B cell (primary cell): ENCODE measurements at regions not wholly inside any gene's neighbourhood (a gene's known extent, or its start where the extent isn't known, plus 50 kb on each side); places are given as distances from the start of the nearest gene placed in this dataset.

Source experiments
- ATAC-seq: fragments of 200-7000 bp; cut with Tn5 transposase; one replicate; pipeline ENCODE4 v1.10.0; 2021; ENCODE audit warnings: low read depth, mild to moderate bottlenecking, moderate number of reproducible peaks, moderate library complexity
- CTCF ChIA-PET: fragments of 350-600 bp; sonication (Branson Sonifier 250); formaldehyde crosslinking; loops from one replicate; lab custom pipeline; 2021; ENCODE audit warnings: antibody characterized with exemption, inconsistent platforms; lab: Charles Lee
- POLR2A ChIA-PET: fragments of 350-600 bp; sonication (Branson Sonifier 250); formaldehyde crosslinking; loops from one replicate; lab custom pipeline; 2021; ENCODE audit warnings: antibody characterized with exemption; lab: Charles Lee
- DNase-seq: peaks from one replicate; pipeline ENCODE4 v3.0.0; 2013
- H2AFZ ChIP-seq: 2 replicates; pipeline ENCODE4 v1.6.1; 2012; ENCODE audit warnings: mild to moderate bottlenecking, low read depth, low read length; ENCODE audit not compliant: insufficient read depth, poor library complexity, severe bottlenecking
- H3K27ac ChIP-seq, 2 donors: 1 replicate in 1 of 2; 2 replicates in 1 of 2; pipeline ENCODE4 v1.5.1; 2012 to 2013; ENCODE audit warnings: low read length in 2 of 2, mild to moderate bottlenecking in 2 of 2, moderate library complexity in 1 of 2
- H3K27me3 ChIP-seq, 4 experiments: fragments of 200-600 bp in 1 of 4; sonication (generic) in 1 of 4; replicated peaks in 1 of 4; 1 replicate in 2 of 4; 2 replicates in 2 of 4; pipeline versions ENCODE4 v1.6.1 to v1.7.0; 2013 to 2016; ENCODE audit warnings: low read length in 3 of 4, mild to moderate bottlenecking in 2 of 4, mixed read lengths in 1 of 4, moderate library complexity in 1 of 4; ENCODE audit not compliant: insufficient read depth in 4 of 4, control insufficient read depth in 3 of 4; ENCODE audit errors: control extremely low read depth in 1 of 4
- H3K36me3 ChIP-seq, 2 experiments: replicated peaks in 1 of 2; 1 replicate in 1 of 2; 2 replicates in 1 of 2; pipeline versions ENCODE4 v1.6.1 to v1.7.1; 2013; ENCODE audit warnings: low read length in 1 of 2; ENCODE audit not compliant: insufficient read depth in 2 of 2, control insufficient read depth in 1 of 2; ENCODE audit errors: control extremely low read depth in 1 of 2, extremely low read depth in 1 of 2
- H3K4me1 ChIP-seq, 2 donors: fragments of 200-600 bp in 1 of 2; sonication (generic) in 1 of 2; 1 replicate in 1 of 2; 2 replicates in 1 of 2; pipeline versions ENCODE4 v1.5.1 to v1.6.1; 2013 to 2017; ENCODE audit warnings: low read length in 2 of 2; ENCODE audit not compliant: control insufficient read depth in 2 of 2, insufficient read depth in 2 of 2
- H3K4me2 ChIP-seq: replicated peaks from 2 replicates; pipeline ENCODE3; 2012; ENCODE audit warnings: mild to moderate bottlenecking, low read depth, low read length; ENCODE audit not compliant: poor library complexity, severe bottlenecking
- H3K4me3 ChIP-seq, 5 experiments: fragments of 200-600 bp in 1 of 5; sonication (generic) in 1 of 5; 1 replicate in 3 of 5; 2 replicates in 2 of 5; pipeline versions ENCODE4 v1.5.1 to v1.7.0; 2011 to 2016; ENCODE audit warnings: low read length in 4 of 5, mild to moderate bottlenecking in 4 of 5, low read depth in 2 of 5, control low read depth in 1 of 5, moderate library complexity in 1 of 5; ENCODE audit not compliant: insufficient read depth in 1 of 5; ENCODE audit errors: control extremely low read depth in 1 of 5, extremely low read depth in 1 of 5
- H3K79me2 ChIP-seq: fragments of 200-600 bp; sonication (generic); one replicate; pipeline ENCODE4 v1.6.0; 2016; ENCODE audit warnings: low read length; ENCODE audit not compliant: control insufficient read depth, insufficient read depth
- H3K9ac ChIP-seq: fragments of 200-600 bp; sonication (generic); 2 replicates; pipeline ENCODE4 v1.6.1; 2017; ENCODE audit warnings: mild to moderate bottlenecking, low read length, moderate library complexity
- H3K9me3 ChIP-seq, 3 donors: one replicate each; pipeline versions ENCODE4 v1.6.1 to v1.7.1; 2013; ENCODE audit warnings: low read length in 2 of 3; ENCODE audit not compliant: control insufficient read depth in 2 of 3, insufficient read depth in 1 of 3; ENCODE audit errors: control extremely low read depth in 1 of 3
- H4K20me1 ChIP-seq: 2 replicates; pipeline ENCODE4 v1.6.0; 2012; ENCODE audit warnings: mild to moderate bottlenecking, low read length; ENCODE audit not compliant: insufficient read depth, control insufficient read depth, poor library complexity, severe bottlenecking
- H3K27ac Mint-ChIP-seq: one replicate; pipeline ENCODE4 v1.8.0; 2021; ENCODE audit warnings: mixed read lengths
- H3K27me3 Mint-ChIP-seq: one replicate; pipeline ENCODE4 v1.8.0; 2021; ENCODE audit warnings: mixed read lengths
- H3K4me1 Mint-ChIP-seq: one replicate; pipeline ENCODE4 v1.8.0; 2021; ENCODE audit warnings: mixed read lengths
- H3K4me3 Mint-ChIP-seq: one replicate; pipeline ENCODE4 v1.8.0; 2021; ENCODE audit warnings: mixed read lengths
- H3K9me3 Mint-ChIP-seq: one replicate; pipeline ENCODE4 v1.8.0; 2022; ENCODE audit warnings: mixed read lengths; ENCODE audit not compliant: insufficient read depth
- CTCF ChIP-seq: fragments of 200-600 bp; IDR thresholded peaks from one replicate; pipeline ENCODE4 v1.8.0; 2022; ENCODE audit warnings: antibody characterized with exemption, mild to moderate bottlenecking
- EZH2 ChIP-seq: IDR thresholded peaks from 2 replicates; pipeline ENCODE4 v1.6.1; 2012; ENCODE audit warnings: borderline replicate concordance, low read depth, mild to moderate bottlenecking, moderate library complexity, low read length; ENCODE audit not compliant: insufficient read depth, poor library complexity, severe bottlenecking
- WGBS: methylation state at CpG from one replicate; pipeline ENCODE4 v1.1.5; 2013; ENCODE audit warnings: missing lambda C conversion rate; ENCODE audit not compliant: insufficient coverage; 5-methylcytosine and 5-hydroxymethylcytosine counted together
- intact Hi-C: fragments of 100-400 bp; cut with micrococcal nuclease; formaldehyde crosslinking; loops from one replicate; pipeline ENCODE4 v1.10.0; 2022

- H3K4me3 Mint-ChIP-seq: no peak overlapping the region
- WGBS: 61% methylated on average over 10 of the region's 14 CpGs
- H2AFZ ChIP-seq: no peak overlapping the region
- H3K27me3 ChIP-seq: peaks cover 0 to 2% (median 0%) of the 10 kb centered on the region in 4 experiments
- no peaks in the 10 kb centered on the region for H3K79me2 ChIP-seq
- no peaks in the 10 kb centered on the region for H3K9me3 ChIP-seq
- H3K27ac ChIP-seq: no peak overlapping the region
- TF ChIP-seq EZH2 (no peak), CTCF (no peak)
- no peak overlapping the region for H3K4me2 ChIP-seq
- no peak overlapping the region for H3K27ac Mint-ChIP-seq
- peaks cover 5% of the 10 kb centered on the region for H3K27me3 Mint-ChIP-seq
- no peak overlapping the region for H3K9ac ChIP-seq
- CTCF ChIA-PET: no interaction called here
- H3K4me3 ChIP-seq: no peak overlapping the region
- intact Hi-C loops: no loop called here
- POLR2A ChIA-PET: no interaction called here
- ATAC-seq (no peak), DNase-seq (no peak)
- no peaks in the 10 kb centered on the region for H4K20me1 ChIP-seq
- no peaks in the 10 kb centered on the region for H3K36me3 ChIP-seq
- no peaks in the 10 kb centered on the region for H3K9me3 Mint-ChIP-seq
- no peaks in the 10 kb centered on the region for H3K4me1 Mint-ChIP-seq
- no peaks in the 10 kb centered on the region for H3K4me1 ChIP-seq
Measured at GRCh38 chr1:8241417-8242014, 76.4 kb upstream of the SLC45A1 start.

- H3K4me1 Mint-ChIP-seq: no peaks in the 10 kb centered on the region
- CTCF ChIA-PET: no interaction called here
Measured at GRCh38 chr1:8239306-8240023, 78.4 kb upstream of the SLC45A1 start.

More at GRCh38 chr1:8239306-8240023, 78.4 kb upstream of the SLC45A1 start:
- no peak for TF ChIP-seq EZH2
- TF ChIP-seq CTCF: no peak
- WGBS: 97% methylated on average over 12 of the region's 14 CpGs
- H3K27me3 Mint-ChIP-seq: peaks cover 17% of the 10 kb centered on the region
- no peak overlapping the region for H3K4me2 ChIP-seq
- H3K27me3 ChIP-seq: peaks cover 0 to 2% (median 0%) of the 10 kb centered on the region in 4 experiments
- H3K4me1 ChIP-seq: no peaks in the 10 kb centered on the region
- no peaks in the 10 kb centered on the region for H3K36me3 ChIP-seq
- H3K27ac Mint-ChIP-seq: no peak overlapping the region
- no peak overlapping the region for H3K4me3 ChIP-seq
- H3K9me3 Mint-ChIP-seq: no peaks in the 10 kb centered on the region
- intact Hi-C loops: no loop called here
- H3K27ac ChIP-seq: no peak overlapping the region
- no peak overlapping the region for H3K9ac ChIP-seq
- DNase-seq (no peak), ATAC-seq (no peak)
- no peaks in the 10 kb centered on the region for H3K79me2 ChIP-seq
- no peak overlapping the region for H2AFZ ChIP-seq
- no peaks in the 10 kb centered on the region for H4K20me1 ChIP-seq
- H3K9me3 ChIP-seq: no peaks in the 10 kb centered on the region
- POLR2A ChIA-PET: no interaction called here
- no peak overlapping the region for H3K4me3 Mint-ChIP-seq
